ENCODE measurements at regions not wholly inside any gene's neighbourhood (a gene's known extent, or its start where the extent isn't known, plus 50 kb on each side); places are given as distances from the start of the nearest gene placed in this dataset.

- no peaks in the 10 kb centered on the region for H3K36me3 ChIP-seq (ENCODE audit: control insufficient read depth in 2 of 2, insufficient read depth in 2 of 2, low read length in 2 of 2)
- no peaks in the 10 kb centered on the region for H3K9me3 ChIP-seq (ENCODE audit: control insufficient read depth in 2 of 2, low read length in 2 of 2)
- H3K27me3 ChIP-seq (ENCODE audit: control insufficient read depth in 2 of 2, insufficient read depth in 2 of 2, low read length in 2 of 2): no peaks in the 10 kb centered on the region
- H3K27ac ChIP-seq (ENCODE audit: low read depth in 2 of 2, low read length in 2 of 2): no peak overlapping the region
- H3K4me1 ChIP-seq (ENCODE audit: control insufficient read depth in 2 of 2, insufficient read depth in 2 of 2, low read length in 2 of 2): no peaks in the 10 kb centered on the region
- no peak overlapping the region for H3K4me3 ChIP-seq (ENCODE audit: low read length in 2 of 2)
- H3K9ac ChIP-seq (ENCODE audit: low read depth in 1 of 2, low read length in 2 of 2): no peak overlapping the region
Measured at GRCh38 chr2:66874411-66874810, 439.5 kb downstream of the MEIS1 start.

- Histone ChIP-seq H3K4me1 (ENCODE audit: control insufficient read depth in 2 of 2, insufficient read depth in 2 of 2, low read length in 2 of 2) (no peaks in the 10 kb centered on the region), H3K4me3 (ENCODE audit: low read length in 2 of 2) (no peak overlapping the region), H3K9me3 (ENCODE audit: control insufficient read depth in 2 of 2, low read length in 2 of 2) (no peaks in the 10 kb centered on the region), H3K27me3 (ENCODE audit: control insufficient read depth in 2 of 2, insufficient read depth in 2 of 2, low read length in 2 of 2) (no peaks in the 10 kb centered on the region), H3K36me3 (ENCODE audit: control insufficient read depth in 2 of 2, insufficient read depth in 2 of 2, low read length in 2 of 2) (no peaks in the 10 kb centered on the region), H3K27ac (ENCODE audit: low read depth in 2 of 2, low read length in 2 of 2) (no peak overlapping the region), H3K9ac (ENCODE audit: low read depth in 1 of 2, low read length in 2 of 2) (no peak overlapping the region)
Measured at GRCh38 chr2:66875941-66876462, 441.1 kb downstream of the MEIS1 start.

- Histone ChIP-seq H3K9me3 (ENCODE audit: control insufficient read depth in 2 of 2, low read length in 2 of 2) (no peaks in the 10 kb centered on the region), H3K4me3 (ENCODE audit: low read length in 2 of 2) (no peak overlapping the region), H3K4me1 (ENCODE audit: control insufficient read depth in 2 of 2, insufficient read depth in 2 of 2, low read length in 2 of 2) (no peaks in the 10 kb centered on the region), H3K27ac (ENCODE audit: low read depth in 2 of 2, low read length in 2 of 2) (no peak overlapping the region), H3K36me3 (ENCODE audit: control insufficient read depth in 2 of 2, insufficient read depth in 2 of 2, low read length in 2 of 2) (no peaks in the 10 kb centered on the region), H3K27me3 (ENCODE audit: control insufficient read depth in 2 of 2, insufficient read depth in 2 of 2, low read length in 2 of 2) (no peaks in the 10 kb centered on the region), H3K9ac (ENCODE audit: low read depth in 1 of 2, low read length in 2 of 2) (no peak overlapping the region)
Measured at GRCh38 chr2:66885775-66886383, 451.0 kb downstream of the MEIS1 start.

GRCh38 chr2:66888246-66888645 is 453.3 kb downstream of the MEIS1 start:
- H3K27ac ChIP-seq (ENCODE audit: low read depth in 2 of 2, low read length in 2 of 2): no peak overlapping the region
- H3K27me3 ChIP-seq (ENCODE audit: control insufficient read depth in 2 of 2, insufficient read depth in 2 of 2, low read length in 2 of 2): no peaks in the 10 kb centered on the region
- H3K36me3 ChIP-seq (ENCODE audit: control insufficient read depth in 2 of 2, insufficient read depth in 2 of 2, low read length in 2 of 2): no peaks in the 10 kb centered on the region
- no peak overlapping the region for H3K4me3 ChIP-seq (ENCODE audit: low read length in 2 of 2)
- H3K9ac ChIP-seq (ENCODE audit: low read depth in 1 of 2, low read length in 2 of 2): no peak overlapping the region
- no peaks in the 10 kb centered on the region for H3K9me3 ChIP-seq (ENCODE audit: control insufficient read depth in 2 of 2, low read length in 2 of 2)
- no peaks in the 10 kb centered on the region for H3K4me1 ChIP-seq (ENCODE audit: control insufficient read depth in 2 of 2, insufficient read depth in 2 of 2, low read length in 2 of 2)

GRCh38 chr2:66888791-66889631 is 454.1 kb downstream of the MEIS1 start:
- peak overlapping the region; percentile 5 to 32 for H3K27ac ChIP-seq (ENCODE audit: low read depth in 2 of 2, low read length in 2 of 2)
- H3K4me1 ChIP-seq (ENCODE audit: control insufficient read depth in 2 of 2, insufficient read depth in 2 of 2, low read length in 2 of 2): no peaks in the 10 kb centered on the region

GRCh38 chr2:66889632-66889882 is 454.6 kb downstream of the MEIS1 start:
- no peak overlapping the region for H3K9ac ChIP-seq (ENCODE audit: low read depth in 1 of 2, low read length in 2 of 2)
- H3K4me3 ChIP-seq (ENCODE audit: low read length in 2 of 2): no peak overlapping the region
- peak overlapping the region; percentile 5 to 32 for H3K27ac ChIP-seq (ENCODE audit: low read depth in 2 of 2, low read length in 2 of 2)
- no peaks in the 10 kb centered on the region for H3K36me3 ChIP-seq (ENCODE audit: control insufficient read depth in 2 of 2, insufficient read depth in 2 of 2, low read length in 2 of 2)
- no peaks in the 10 kb centered on the region for H3K4me1 ChIP-seq (ENCODE audit: control insufficient read depth in 2 of 2, insufficient read depth in 2 of 2, low read length in 2 of 2)
- no peaks in the 10 kb centered on the region for H3K27me3 ChIP-seq (ENCODE audit: control insufficient read depth in 2 of 2, insufficient read depth in 2 of 2, low read length in 2 of 2)
- no peaks in the 10 kb centered on the region for H3K9me3 ChIP-seq (ENCODE audit: control insufficient read depth in 2 of 2, low read length in 2 of 2)

More at GRCh38 chr2:66888791-66889631, 454.1 kb downstream of the MEIS1 start:
- Histone ChIP-seq H3K36me3 (ENCODE audit: control insufficient read depth in 2 of 2, insufficient read depth in 2 of 2, low read length in 2 of 2) (no peaks in the 10 kb centered on the region), H3K4me3 (ENCODE audit: low read length in 2 of 2) (no peak overlapping the region), H3K27me3 (ENCODE audit: control insufficient read depth in 2 of 2, insufficient read depth in 2 of 2, low read length in 2 of 2) (no peaks in the 10 kb centered on the region), H3K9me3 (ENCODE audit: control insufficient read depth in 2 of 2, low read length in 2 of 2) (no peaks in the 10 kb centered on the region), H3K9ac (ENCODE audit: low read depth in 1 of 2, low read length in 2 of 2) (no peak overlapping the region)

GRCh38 chr2:66890166-66890742 is 455.3 kb downstream of the MEIS1 start:
- Histone ChIP-seq H3K4me1 (ENCODE audit: control insufficient read depth in 2 of 2, insufficient read depth in 2 of 2, low read length in 2 of 2) (no peaks in the 10 kb centered on the region), H3K4me3 (ENCODE audit: low read length in 2 of 2) (no peak overlapping the region), H3K27me3 (ENCODE audit: control insufficient read depth in 2 of 2, insufficient read depth in 2 of 2, low read length in 2 of 2) (no peaks in the 10 kb centered on the region), H3K36me3 (ENCODE audit: control insufficient read depth in 2 of 2, insufficient read depth in 2 of 2, low read length in 2 of 2) (no peaks in the 10 kb centered on the region), H3K9me3 (ENCODE audit: control insufficient read depth in 2 of 2, low read length in 2 of 2) (no peaks in the 10 kb centered on the region), H3K9ac (ENCODE audit: low read depth in 1 of 2, low read length in 2 of 2) (no peak overlapping the region), H3K27ac (ENCODE audit: low read depth in 2 of 2, low read length in 2 of 2) (no peak overlapping the region)

GRCh38 chr2:66895206-66895605 is 460.3 kb downstream of the MEIS1 start:
- no peaks in the 10 kb centered on the region for H3K9me3 ChIP-seq (ENCODE audit: control insufficient read depth in 2 of 2, low read length in 2 of 2)
- no peaks in the 10 kb centered on the region for H3K36me3 ChIP-seq (ENCODE audit: control insufficient read depth in 2 of 2, insufficient read depth in 2 of 2, low read length in 2 of 2)
- H3K27me3 ChIP-seq (ENCODE audit: control insufficient read depth in 2 of 2, insufficient read depth in 2 of 2, low read length in 2 of 2): no peaks in the 10 kb centered on the region
- H3K4me3 ChIP-seq (ENCODE audit: low read length in 2 of 2): no peak overlapping the region
- H3K27ac ChIP-seq (ENCODE audit: low read depth in 2 of 2, low read length in 2 of 2): no peak overlapping the region
- H3K9ac ChIP-seq (ENCODE audit: low read depth in 1 of 2, low read length in 2 of 2): no peak overlapping the region
- peaks cover 0 to 9% of the 10 kb centered on the region in 2 donors for H3K4me1 ChIP-seq (ENCODE audit: control insufficient read depth in 2 of 2, insufficient read depth in 2 of 2, low read length in 2 of 2)

- no peaks in the 10 kb centered on the region for H3K9me3 ChIP-seq (ENCODE audit: control insufficient read depth in 2 of 2, low read length in 2 of 2)
- H3K4me3 ChIP-seq (ENCODE audit: low read length in 2 of 2): no peak overlapping the region
- H3K36me3 ChIP-seq (ENCODE audit: control insufficient read depth in 2 of 2, insufficient read depth in 2 of 2, low read length in 2 of 2): no peaks in the 10 kb centered on the region
- H3K9ac ChIP-seq (ENCODE audit: low read depth in 1 of 2, low read length in 2 of 2): no peak overlapping the region
- H3K27ac ChIP-seq (ENCODE audit: low read depth in 2 of 2, low read length in 2 of 2): no peak overlapping the region
- H3K27me3 ChIP-seq (ENCODE audit: control insufficient read depth in 2 of 2, insufficient read depth in 2 of 2, low read length in 2 of 2): no peaks in the 10 kb centered on the region
- peaks cover 0 to 9% of the 10 kb centered on the region in 2 donors for H3K4me1 ChIP-seq (ENCODE audit: control insufficient read depth in 2 of 2, insufficient read depth in 2 of 2, low read length in 2 of 2)
Measured at GRCh38 chr2:66896131-66896530, 461.2 kb downstream of the MEIS1 start.

- no peak overlapping the region for H3K4me3 ChIP-seq (ENCODE audit: low read length in 2 of 2)
- no peak overlapping the region for H3K9ac ChIP-seq (ENCODE audit: low read depth in 1 of 2, low read length in 2 of 2)
- peaks cover 0 to 9% of the 10 kb centered on the region in 2 donors for H3K4me1 ChIP-seq (ENCODE audit: control insufficient read depth in 2 of 2, insufficient read depth in 2 of 2, low read length in 2 of 2)
- H3K9me3 ChIP-seq (ENCODE audit: control insufficient read depth in 2 of 2, low read length in 2 of 2): no peaks in the 10 kb centered on the region
- no peaks in the 10 kb centered on the region for H3K36me3 ChIP-seq (ENCODE audit: control insufficient read depth in 2 of 2, insufficient read depth in 2 of 2, low read length in 2 of 2)
- H3K27ac ChIP-seq (ENCODE audit: low read depth in 2 of 2, low read length in 2 of 2): peak overlapping the region in 1 of 2 donors; percentile 28
- H3K27me3 ChIP-seq (ENCODE audit: control insufficient read depth in 2 of 2, insufficient read depth in 2 of 2, low read length in 2 of 2): no peaks in the 10 kb centered on the region
Measured at GRCh38 chr2:66897181-66897580, 462.3 kb downstream of the MEIS1 start.

Measured in mucosa of rectum (tissue), 2 donors.